Mesothelial cell of epicardium (in vitro differentiated cells): ENCODE measurements at regions not wholly inside any gene's neighbourhood (a gene's known extent, or its start where the extent isn't known, plus 50 kb on each side); places are given as distances from the start of the nearest gene placed in this dataset.

Experiments
- DNase-seq, 2 experiments: peaks; one replicate each; pipeline ENCODE4 v3.0.0; 2021; ENCODE audit warnings: low spot score in 2 of 2; ENCODE audit not compliant: unreplicated experiment in 2 of 2
- H3K27ac Mint-ChIP-seq: 2 replicates; pipeline ENCODE4 v1.8.0; 2021; ENCODE audit warnings: mixed read lengths
- H3K27me3 Mint-ChIP-seq: 2 replicates; pipeline ENCODE4 v1.8.0; 2021; ENCODE audit warnings: low read depth, mixed read lengths
- H3K36me3 Mint-ChIP-seq: 2 replicates; pipeline ENCODE4 v1.8.0; 2021; ENCODE audit warnings: mixed read lengths
- H3K4me1 Mint-ChIP-seq: 2 replicates; pipeline ENCODE4 v1.8.0; 2021; ENCODE audit warnings: mixed read lengths
- H3K4me3 Mint-ChIP-seq: 2 replicates; pipeline ENCODE4 v1.8.0; 2021; ENCODE audit warnings: mild to moderate bottlenecking, moderate library complexity, mixed read lengths
- H3K9me3 Mint-ChIP-seq: 2 replicates; pipeline ENCODE4 v1.8.0; 2021; ENCODE audit warnings: mixed read lengths
- TF ChIP-seq, protein P1 (sequence below): fragments of 200-600 bp; sonication (generic); IDR thresholded peaks from one replicate; pipeline ENCODE4 v1.5.0; 2021; ENCODE audit warnings: antibody characterized with exemption; ENCODE audit not compliant: unreplicated experiment

DNA sequence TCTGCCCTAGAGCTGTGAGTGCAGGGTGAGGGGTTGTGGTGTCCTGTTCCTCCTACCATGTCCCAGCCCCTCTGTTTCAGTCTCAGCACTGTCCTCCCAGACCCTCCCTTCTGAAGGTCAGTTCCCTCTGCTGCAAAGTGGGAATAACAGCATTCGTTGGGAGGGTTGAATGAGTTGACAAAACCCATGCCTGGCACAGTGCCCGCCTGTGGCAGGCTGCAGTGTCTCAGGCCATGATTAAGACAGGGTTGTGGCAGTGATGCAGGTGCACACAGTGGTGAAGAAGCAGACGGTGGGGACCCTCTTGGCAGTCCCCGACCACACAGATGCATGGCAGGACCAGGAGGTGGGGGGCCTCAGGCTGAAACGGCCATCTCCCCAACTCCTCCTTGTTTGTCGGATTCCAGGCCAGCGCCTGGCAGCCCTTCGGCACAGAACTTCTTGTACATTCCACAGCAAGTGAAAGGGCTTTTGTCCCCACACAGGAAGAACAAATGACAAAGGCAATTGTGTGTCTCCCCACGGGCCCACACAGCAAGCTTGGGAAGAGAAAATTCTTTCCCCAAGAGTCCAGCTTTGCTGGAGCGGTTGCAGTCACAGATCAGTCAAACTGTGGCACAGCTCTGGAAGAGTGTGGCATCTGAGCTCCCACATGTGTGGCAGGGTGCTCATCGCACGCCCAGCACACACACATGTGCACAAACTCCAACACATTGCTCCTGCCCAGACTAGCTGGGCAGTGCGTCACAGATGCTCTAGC is 58.1 kb upstream of the EPCAM start:
- H3K36me3 Mint-ChIP-seq, result peaks cover 7% of the 10 kb centered on the region
- peaks cover 25% of the 10 kb centered on the region for H3K4me1 Mint-ChIP-seq
- TF ChIP-seq, protein P1, sequence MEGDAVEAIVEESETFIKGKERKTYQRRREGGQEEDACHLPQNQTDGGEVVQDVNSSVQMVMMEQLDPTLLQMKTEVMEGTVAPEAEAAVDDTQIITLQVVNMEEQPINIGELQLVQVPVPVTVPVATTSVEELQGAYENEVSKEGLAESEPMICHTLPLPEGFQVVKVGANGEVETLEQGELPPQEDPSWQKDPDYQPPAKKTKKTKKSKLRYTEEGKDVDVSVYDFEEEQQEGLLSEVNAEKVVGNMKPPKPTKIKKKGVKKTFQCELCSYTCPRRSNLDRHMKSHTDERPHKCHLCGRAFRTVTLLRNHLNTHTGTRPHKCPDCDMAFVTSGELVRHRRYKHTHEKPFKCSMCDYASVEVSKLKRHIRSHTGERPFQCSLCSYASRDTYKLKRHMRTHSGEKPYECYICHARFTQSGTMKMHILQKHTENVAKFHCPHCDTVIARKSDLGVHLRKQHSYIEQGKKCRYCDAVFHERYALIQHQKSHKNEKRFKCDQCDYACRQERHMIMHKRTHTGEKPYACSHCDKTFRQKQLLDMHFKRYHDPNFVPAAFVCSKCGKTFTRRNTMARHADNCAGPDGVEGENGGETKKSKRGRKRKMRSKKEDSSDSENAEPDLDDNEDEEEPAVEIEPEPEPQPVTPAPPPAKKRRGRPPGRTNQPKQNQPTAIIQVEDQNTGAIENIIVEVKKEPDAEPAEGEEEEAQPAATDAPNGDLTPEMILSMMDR, result no peak
- H3K9me3 Mint-ChIP-seq, result no peaks in the 10 kb centered on the region
- H3K27me3 Mint-ChIP-seq, result peaks cover 4% of the 10 kb centered on the region
- H3K27ac Mint-ChIP-seq, result no peak overlapping the region
- no peak for DNase-seq
- H3K4me3 Mint-ChIP-seq, result no peak overlapping the region

DNA sequence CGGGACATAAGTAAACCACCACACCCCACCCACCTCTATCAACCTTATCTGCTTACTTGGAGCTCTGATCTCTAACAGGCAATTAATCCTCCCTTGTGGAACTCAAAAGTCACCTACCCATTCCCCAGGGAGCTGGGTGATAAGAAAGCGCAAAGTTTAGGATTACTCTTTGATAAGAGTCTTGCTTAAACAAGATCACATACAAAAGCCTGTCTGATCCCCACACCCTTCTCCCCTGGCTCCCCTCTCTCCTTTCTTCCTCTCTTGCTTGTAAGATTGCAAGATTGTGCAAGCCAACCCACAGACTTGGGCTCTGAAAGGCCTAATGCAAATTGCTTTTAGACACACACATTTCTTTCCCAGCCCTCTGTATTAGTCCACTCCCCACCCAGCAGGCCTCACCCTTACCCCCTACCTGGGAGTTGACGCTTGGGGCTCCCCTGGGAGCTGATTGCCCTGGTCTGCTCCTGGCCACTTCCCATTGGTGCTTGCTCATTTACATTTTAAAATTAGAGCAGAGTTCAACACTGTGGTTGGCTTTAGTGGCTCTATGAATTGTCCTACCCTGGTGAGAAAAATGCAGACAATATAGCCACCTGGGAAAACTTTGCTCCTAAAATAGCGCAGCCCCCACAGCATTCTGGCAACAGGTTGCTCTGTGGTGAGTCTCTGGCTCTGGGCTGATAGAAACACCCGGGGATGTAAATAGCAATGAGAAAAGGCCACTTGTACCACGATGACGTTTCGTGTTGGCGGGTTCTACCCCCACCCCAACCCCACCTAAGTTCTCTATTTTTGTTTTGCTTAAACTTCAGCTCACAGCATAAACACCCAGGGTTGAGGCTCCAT is 58.9 kb upstream of the EPCAM start:
- DNase-seq, result no peak

DNA sequence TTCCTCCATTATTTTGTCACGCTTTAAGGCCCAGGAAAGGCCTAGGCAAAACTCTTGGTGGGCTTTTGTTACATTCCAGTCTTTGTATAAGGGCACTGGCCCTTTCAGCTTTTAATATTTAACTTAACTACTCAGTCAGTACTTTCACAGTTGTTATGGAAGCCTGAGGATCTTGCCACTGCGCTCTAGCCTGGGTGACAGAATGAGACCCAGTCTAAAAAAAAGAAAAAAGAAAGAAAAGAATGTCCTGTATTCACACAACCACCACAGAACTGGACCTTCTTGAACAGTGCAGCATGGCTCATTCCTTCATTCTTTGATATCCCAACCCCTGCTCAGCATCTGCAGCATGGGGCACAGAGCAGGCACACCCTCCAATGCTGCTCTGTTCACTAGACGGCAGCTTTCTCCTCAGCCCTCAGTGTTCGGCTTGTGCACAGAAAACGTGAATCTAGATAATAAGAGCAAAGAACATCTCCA is 59.6 kb upstream of the EPCAM start:
- Mint-ChIP-seq H3K9me3 (no peaks in the 10 kb centered on the region), H3K4me3 (no peak overlapping the region), H3K27ac (peak overlapping the region; percentile 31), H3K36me3 (peaks cover 10% of the 10 kb centered on the region), H3K27me3 (peaks cover 4% of the 10 kb centered on the region), H3K4me1 (peaks cover 27% of the 10 kb centered on the region)
- TF ChIP-seq, protein P1, result no peak
- DNase-seq, result no peak

More for the DNA sequence above, 58.9 kb upstream of the EPCAM start:
- TF ChIP-seq, protein P1, result no peak
- Mint-ChIP-seq H3K4me1 (peaks cover 25% of the 10 kb centered on the region), H3K36me3 (peaks cover 8% of the 10 kb centered on the region), H3K27me3 (peaks cover 4% of the 10 kb centered on the region), H3K9me3 (no peaks in the 10 kb centered on the region), H3K27ac (peak overlapping the region; percentile 39), H3K4me3 (no peak overlapping the region)

DNA sequence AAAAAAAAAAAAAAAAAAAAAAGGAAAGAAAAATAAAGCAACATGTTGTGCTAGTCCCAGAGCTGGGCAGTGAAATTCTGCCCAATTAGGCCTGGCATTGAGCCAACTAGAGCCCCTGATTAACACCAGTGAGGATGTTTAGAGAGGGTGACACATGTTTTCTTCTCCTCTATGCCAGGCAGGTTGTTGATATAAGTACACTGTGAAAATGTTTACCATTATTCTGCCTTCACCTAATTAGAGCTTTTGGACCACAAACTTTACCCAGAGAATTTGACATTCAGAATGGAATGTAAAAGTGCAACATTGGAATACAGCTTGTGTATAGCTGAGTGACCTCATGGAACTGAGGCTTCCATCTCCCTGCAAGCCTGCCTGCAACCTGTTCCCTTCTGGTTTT is 62.0 kb upstream of the EPCAM start:
- Mint-ChIP-seq H3K27me3 (peaks cover 4% of the 10 kb centered on the region), H3K36me3 (peaks cover 7% of the 10 kb centered on the region), H3K4me3 (no peak overlapping the region), H3K27ac (no peak overlapping the region), H3K9me3 (no peaks in the 10 kb centered on the region), H3K4me1 (peaks cover 34% of the 10 kb centered on the region)
- TF ChIP-seq, protein P1, result no peak
- DNase-seq, result no peak

DNA sequence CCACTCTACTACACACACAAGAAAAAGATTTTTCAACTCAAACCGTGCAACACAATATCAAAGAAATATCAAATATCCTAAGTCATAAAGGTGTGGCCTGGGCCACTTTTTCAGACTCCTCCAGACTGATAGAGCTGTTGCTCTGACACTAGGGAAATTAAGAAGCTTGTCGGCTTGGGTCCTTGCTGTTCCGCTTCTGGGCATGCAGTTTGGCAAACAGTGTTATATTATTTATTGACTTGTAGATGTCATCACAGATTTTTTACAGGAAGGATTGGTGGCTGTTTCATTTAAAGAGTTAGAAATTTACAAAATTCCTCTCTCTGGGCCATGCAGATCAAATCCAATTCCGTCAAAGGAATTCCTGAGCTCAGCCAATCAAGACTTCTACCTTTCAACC is 64.5 kb upstream of the EPCAM start:
- no peak overlapping the region for H3K4me3 Mint-ChIP-seq
- peaks cover 16% of the 10 kb centered on the region for H3K4me1 Mint-ChIP-seq
- H3K9me3 Mint-ChIP-seq, result no peaks in the 10 kb centered on the region
- TF ChIP-seq, protein P1, result no peak
- no peak overlapping the region for H3K27ac Mint-ChIP-seq
- peaks cover 7% of the 10 kb centered on the region for H3K36me3 Mint-ChIP-seq
- H3K27me3 Mint-ChIP-seq, result peaks cover 9% of the 10 kb centered on the region
- DNase-seq, result no peak
